GM23338 (cell line): ENCODE measurements at regions not wholly inside any gene's neighbourhood (a gene's known extent, or its start where the extent isn't known, plus 50 kb on each side); places are given as distances from the start of the nearest gene placed in this dataset.

ENCODE experiments used
- CREB1 ChIP-seq: fragments of 250-450 bp; sonication (Bioruptor Pico); IDR thresholded peaks from 2 replicates; pipeline ENCODE4 v1.5.0; 2020; ENCODE audit warnings: low read depth, mild to moderate bottlenecking, moderate library complexity
- EZH2 ChIP-seq: fragments of 200-600 bp; sonication (generic); IDR thresholded peaks from one replicate; pipeline ENCODE4 v1.8.0; 2017; ENCODE audit warnings: antibody characterized with exemption, mild to moderate bottlenecking, low read depth; ENCODE audit not compliant: unreplicated experiment
- EZH2phosphoT487 ChIP-seq: fragments of 200-600 bp; sonication (generic); IDR thresholded peaks from one replicate; pipeline ENCODE4 v1.8.1; 2018; ENCODE audit warnings: antibody characterized with exemption; ENCODE audit not compliant: unreplicated experiment
- JUNB ChIP-seq: IDR thresholded peaks from one replicate; pipeline ENCODE4 v1.6.1; 2016; ENCODE audit warnings: antibody characterized with exemption; ENCODE audit not compliant: unreplicated experiment
- NANOG ChIP-seq: IDR thresholded peaks from 2 replicates; pipeline ENCODE4 v1.6.1; 2016; ENCODE audit warnings: antibody characterized with exemption, borderline replicate concordance
- POLR2AphosphoS5 ChIP-seq: IDR thresholded peaks from 2 replicates; pipeline ENCODE4 v1.6.1; 2016; ENCODE audit warnings: antibody characterized with exemption, low read depth
- STAT1 ChIP-seq: IDR thresholded peaks from one replicate; pipeline ENCODE4 v1.6.1; 2016; ENCODE audit warnings: antibody characterized with exemption; ENCODE audit not compliant: unreplicated experiment
- ZNF114 ChIP-seq: fragments of 250-450 bp; sonication (Bioruptor Pico); IDR thresholded peaks from 2 replicates; pipeline ENCODE4 v1.5.0; 2020; ENCODE audit warnings: mild to moderate bottlenecking, moderate library complexity
- ZNF331 ChIP-seq: fragments of 250-450 bp; sonication (Bioruptor Pico); IDR thresholded peaks from 2 replicates; pipeline ENCODE4 v1.5.0; 2020; ENCODE audit warnings: low read depth, mild to moderate bottlenecking, moderate library complexity
- TF ChIP-seq, protein P1 (sequence below), 2 experiments: fragments of 200-600 bp in 1 of 2; sonication (generic) in 1 of 2; conservative IDR thresholded peaks; 2 replicates each; pipeline versions ENCODE4 v1.5.1 to v1.6.1; 2016 to 2017; ENCODE audit warnings: antibody characterized with exemption in 2 of 2, low read depth in 2 of 2, mild to moderate bottlenecking in 2 of 2, moderate library complexity in 1 of 2
- TF ChIP-seq, protein P2 (sequence below): IDR thresholded peaks from one replicate; pipeline ENCODE4 v1.6.1; 2018; ENCODE audit warnings: antibody characterized with exemption; ENCODE audit not compliant: unreplicated experiment
- TF ChIP-seq, protein P3 (sequence below): IDR thresholded peaks from 2 replicates; pipeline ENCODE4 v1.6.1; 2016; ENCODE audit warnings: antibody characterized with exemption
- TF ChIP-seq, protein P4 (sequence below): fragments of 250-450 bp; sonication (Bioruptor Pico); IDR thresholded peaks from 2 replicates; pipeline ENCODE4 v1.5.0; 2020; ENCODE audit warnings: mild to moderate bottlenecking, moderate library complexity

DNA sequence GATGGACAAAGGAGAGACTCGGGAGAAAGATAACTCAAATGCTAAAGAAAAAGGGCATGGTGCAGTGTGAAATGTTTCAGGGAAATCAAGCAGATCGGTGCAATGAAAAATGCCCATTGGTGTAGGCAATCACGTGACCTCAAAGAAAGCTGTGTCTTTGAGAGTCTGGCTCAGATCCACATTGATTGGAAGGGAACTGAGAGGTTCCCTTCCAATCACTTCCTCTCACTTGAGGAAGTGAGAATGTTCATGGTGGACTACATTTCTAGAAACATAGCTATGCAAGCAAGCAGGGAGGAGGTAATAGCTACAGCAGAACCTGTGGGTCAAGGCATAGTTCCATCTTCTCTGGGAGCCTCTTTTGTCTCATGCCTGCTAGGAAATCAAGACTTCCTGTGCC, 187.4 kb downstream of the LPIN1 start:
- TF ChIP-seq, protein P1, sequence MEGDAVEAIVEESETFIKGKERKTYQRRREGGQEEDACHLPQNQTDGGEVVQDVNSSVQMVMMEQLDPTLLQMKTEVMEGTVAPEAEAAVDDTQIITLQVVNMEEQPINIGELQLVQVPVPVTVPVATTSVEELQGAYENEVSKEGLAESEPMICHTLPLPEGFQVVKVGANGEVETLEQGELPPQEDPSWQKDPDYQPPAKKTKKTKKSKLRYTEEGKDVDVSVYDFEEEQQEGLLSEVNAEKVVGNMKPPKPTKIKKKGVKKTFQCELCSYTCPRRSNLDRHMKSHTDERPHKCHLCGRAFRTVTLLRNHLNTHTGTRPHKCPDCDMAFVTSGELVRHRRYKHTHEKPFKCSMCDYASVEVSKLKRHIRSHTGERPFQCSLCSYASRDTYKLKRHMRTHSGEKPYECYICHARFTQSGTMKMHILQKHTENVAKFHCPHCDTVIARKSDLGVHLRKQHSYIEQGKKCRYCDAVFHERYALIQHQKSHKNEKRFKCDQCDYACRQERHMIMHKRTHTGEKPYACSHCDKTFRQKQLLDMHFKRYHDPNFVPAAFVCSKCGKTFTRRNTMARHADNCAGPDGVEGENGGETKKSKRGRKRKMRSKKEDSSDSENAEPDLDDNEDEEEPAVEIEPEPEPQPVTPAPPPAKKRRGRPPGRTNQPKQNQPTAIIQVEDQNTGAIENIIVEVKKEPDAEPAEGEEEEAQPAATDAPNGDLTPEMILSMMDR (conservative IDR thresholded peaks at IDR 0.05; ENCODE audit: low read depth in 2 of 2): no peak
- TF ChIP-seq EZH2: no peak
- TF ChIP-seq, protein P2, sequence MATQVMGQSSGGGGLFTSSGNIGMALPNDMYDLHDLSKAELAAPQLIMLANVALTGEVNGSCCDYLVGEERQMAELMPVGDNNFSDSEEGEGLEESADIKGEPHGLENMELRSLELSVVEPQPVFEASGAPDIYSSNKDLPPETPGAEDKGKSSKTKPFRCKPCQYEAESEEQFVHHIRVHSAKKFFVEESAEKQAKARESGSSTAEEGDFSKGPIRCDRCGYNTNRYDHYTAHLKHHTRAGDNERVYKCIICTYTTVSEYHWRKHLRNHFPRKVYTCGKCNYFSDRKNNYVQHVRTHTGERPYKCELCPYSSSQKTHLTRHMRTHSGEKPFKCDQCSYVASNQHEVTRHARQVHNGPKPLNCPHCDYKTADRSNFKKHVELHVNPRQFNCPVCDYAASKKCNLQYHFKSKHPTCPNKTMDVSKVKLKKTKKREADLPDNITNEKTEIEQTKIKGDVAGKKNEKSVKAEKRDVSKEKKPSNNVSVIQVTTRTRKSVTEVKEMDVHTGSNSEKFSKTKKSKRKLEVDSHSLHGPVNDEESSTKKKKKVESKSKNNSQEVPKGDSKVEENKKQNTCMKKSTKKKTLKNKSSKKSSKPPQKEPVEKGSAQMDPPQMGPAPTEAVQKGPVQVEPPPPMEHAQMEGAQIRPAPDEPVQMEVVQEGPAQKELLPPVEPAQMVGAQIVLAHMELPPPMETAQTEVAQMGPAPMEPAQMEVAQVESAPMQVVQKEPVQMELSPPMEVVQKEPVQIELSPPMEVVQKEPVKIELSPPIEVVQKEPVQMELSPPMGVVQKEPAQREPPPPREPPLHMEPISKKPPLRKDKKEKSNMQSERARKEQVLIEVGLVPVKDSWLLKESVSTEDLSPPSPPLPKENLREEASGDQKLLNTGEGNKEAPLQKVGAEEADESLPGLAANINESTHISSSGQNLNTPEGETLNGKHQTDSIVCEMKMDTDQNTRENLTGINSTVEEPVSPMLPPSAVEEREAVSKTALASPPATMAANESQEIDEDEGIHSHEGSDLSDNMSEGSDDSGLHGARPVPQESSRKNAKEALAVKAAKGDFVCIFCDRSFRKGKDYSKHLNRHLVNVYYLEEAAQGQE: no peak
- no peak for TF ChIP-seq CREB1 (CRISPR knock-in tag)
- TF ChIP-seq JUNB: no peak
- no peak for TF ChIP-seq POLR2AphosphoS5
- no peak for TF ChIP-seq EZH2phosphoT487
- no peak for TF ChIP-seq NANOG
- TF ChIP-seq, protein P3, sequence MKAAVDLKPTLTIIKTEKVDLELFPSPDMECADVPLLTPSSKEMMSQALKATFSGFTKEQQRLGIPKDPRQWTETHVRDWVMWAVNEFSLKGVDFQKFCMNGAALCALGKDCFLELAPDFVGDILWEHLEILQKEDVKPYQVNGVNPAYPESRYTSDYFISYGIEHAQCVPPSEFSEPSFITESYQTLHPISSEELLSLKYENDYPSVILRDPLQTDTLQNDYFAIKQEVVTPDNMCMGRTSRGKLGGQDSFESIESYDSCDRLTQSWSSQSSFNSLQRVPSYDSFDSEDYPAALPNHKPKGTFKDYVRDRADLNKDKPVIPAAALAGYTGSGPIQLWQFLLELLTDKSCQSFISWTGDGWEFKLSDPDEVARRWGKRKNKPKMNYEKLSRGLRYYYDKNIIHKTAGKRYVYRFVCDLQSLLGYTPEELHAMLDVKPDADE: no peak
- TF ChIP-seq, protein P4, sequence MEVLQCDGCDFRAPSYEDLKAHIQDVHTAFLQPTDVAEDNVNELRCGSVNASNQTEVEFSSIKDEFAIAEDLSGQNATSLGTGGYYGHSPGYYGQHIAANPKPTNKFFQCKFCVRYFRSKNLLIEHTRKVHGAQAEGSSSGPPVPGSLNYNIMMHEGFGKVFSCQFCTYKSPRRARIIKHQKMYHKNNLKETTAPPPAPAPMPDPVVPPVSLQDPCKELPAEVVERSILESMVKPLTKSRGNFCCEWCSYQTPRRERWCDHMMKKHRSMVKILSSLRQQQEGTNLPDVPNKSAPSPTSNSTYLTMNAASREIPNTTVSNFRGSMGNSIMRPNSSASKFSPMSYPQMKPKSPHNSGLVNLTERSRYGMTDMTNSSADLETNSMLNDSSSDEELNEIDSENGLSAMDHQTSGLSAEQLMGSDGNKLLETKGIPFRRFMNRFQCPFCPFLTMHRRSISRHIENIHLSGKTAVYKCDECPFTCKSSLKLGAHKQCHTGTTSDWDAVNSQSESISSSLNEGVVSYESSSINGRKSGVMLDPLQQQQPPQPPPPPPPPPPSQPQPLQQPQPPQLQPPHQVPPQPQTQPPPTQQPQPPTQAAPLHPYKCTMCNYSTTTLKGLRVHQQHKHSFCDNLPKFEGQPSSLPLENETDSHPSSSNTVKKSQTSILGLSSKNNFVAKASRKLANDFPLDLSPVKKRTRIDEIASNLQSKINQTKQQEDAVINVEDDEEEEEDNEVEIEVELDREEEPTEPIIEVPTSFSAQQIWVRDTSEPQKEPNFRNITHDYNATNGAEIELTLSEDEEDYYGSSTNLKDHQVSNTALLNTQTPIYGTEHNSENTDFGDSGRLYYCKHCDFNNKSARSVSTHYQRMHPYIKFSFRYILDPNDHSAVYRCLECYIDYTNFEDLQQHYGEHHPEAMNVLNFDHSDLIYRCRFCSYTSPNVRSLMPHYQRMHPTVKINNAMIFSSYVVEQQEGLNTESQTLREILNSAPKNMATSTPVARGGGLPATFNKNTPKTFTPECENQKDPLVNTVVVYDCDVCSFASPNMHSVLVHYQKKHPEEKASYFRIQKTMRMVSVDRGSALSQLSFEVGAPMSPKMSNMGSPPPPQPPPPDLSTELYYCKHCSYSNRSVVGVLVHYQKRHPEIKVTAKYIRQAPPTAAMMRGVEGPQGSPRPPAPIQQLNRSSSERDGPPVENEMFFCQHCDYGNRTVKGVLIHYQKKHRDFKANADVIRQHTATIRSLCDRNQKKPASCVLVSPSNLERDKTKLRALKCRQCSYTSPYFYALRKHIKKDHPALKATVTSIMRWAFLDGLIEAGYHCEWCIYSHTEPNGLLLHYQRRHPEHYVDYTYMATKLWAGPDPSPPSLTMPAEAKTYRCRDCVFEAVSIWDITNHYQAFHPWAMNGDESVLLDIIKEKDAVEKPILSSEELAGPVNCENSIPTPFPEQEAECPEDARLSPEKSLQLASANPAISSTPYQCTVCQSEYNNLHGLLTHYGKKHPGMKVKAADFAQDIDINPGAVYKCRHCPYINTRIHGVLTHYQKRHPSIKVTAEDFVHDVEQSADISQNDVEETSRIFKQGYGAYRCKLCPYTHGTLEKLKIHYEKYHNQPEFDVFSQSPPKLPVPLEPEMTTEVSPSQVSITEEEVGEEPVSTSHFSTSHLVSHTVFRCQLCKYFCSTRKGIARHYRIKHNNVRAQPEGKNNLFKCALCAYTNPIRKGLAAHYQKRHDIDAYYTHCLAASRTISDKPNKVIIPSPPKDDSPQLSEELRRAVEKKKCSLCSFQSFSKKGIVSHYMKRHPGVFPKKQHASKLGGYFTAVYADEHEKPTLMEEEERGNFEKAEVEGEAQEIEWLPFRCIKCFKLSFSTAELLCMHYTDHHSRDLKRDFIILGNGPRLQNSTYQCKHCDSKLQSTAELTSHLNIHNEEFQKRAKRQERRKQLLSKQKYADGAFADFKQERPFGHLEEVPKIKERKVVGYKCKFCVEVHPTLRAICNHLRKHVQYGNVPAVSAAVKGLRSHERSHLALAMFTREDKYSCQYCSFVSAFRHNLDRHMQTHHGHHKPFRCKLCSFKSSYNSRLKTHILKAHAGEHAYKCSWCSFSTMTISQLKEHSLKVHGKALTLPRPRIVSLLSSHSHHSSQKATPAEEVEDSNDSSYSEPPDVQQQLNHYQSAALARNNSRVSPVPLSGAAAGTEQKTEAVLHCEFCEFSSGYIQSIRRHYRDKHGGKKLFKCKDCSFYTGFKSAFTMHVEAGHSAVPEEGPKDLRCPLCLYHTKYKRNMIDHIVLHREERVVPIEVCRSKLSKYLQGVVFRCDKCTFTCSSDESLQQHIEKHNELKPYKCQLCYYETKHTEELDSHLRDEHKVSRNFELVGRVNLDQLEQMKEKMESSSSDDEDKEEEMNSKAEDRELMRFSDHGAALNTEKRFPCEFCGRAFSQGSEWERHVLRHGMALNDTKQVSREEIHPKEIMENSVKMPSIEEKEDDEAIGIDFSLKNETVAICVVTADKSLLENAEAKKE (CRISPR knock-in tag): no peak
- TF ChIP-seq ZNF331 (CRISPR knock-in tag): no peak
- TF ChIP-seq ZNF114 (CRISPR knock-in tag): no peak
- TF ChIP-seq STAT1: no peak
